CD4-positive, CD25-positive, alpha-beta regulatory T cell (primary cell): ENCODE measurements at regions not wholly inside any gene's neighbourhood (a gene's known extent, or its start where the extent isn't known, plus 50 kb on each side); places are given as distances from the start of the nearest gene placed in this dataset.

ENCODE experiments used
- ATAC-seq, 2 donors: fragments of 150-1000 bp; cut with Tn5 transposase; one replicate each; pipeline ENCODE4 v1.10.0; 2021; ENCODE audit warnings: low read depth in 2 of 2, moderate number of reproducible peaks in 2 of 2, moderate library complexity in 1 of 2
- DNase-seq, 3 donors: peaks; one replicate each; pipeline versions ENCODE4 v3.0.0 to v3.0.0-alpha.2; 2012 to 2022; ENCODE audit warnings: mixed read lengths in 1 of 3
- H3K27ac ChIP-seq: one replicate; pipeline ENCODE4 v1.7.0; 2013; ENCODE audit warnings: mild to moderate bottlenecking, low read length; ENCODE audit not compliant: insufficient read depth, poor library complexity, severe bottlenecking
- H3K27me3 ChIP-seq: one replicate; pipeline ENCODE4 v1.7.0; 2013; ENCODE audit warnings: low read length; ENCODE audit not compliant: control insufficient read depth, insufficient read depth
- H3K36me3 ChIP-seq: one replicate; pipeline ENCODE4 v1.7.0; 2013; ENCODE audit warnings: mild to moderate bottlenecking, low read length, moderate library complexity; ENCODE audit not compliant: control insufficient read depth, insufficient read depth
- H3K4me1 ChIP-seq: 2 replicates; pipeline ENCODE4 v1.7.0; 2013; ENCODE audit warnings: mild to moderate bottlenecking, low read length; ENCODE audit not compliant: insufficient read depth, control insufficient read depth, poor library complexity, severe bottlenecking
- H3K4me3 ChIP-seq: one replicate; pipeline ENCODE4 v1.7.0; 2013; ENCODE audit warnings: low read depth, mild to moderate bottlenecking, low read length, moderate library complexity
- H3K9me3 ChIP-seq, 2 experiments: 1 replicate in 1 of 2; 2 replicates in 1 of 2; pipeline ENCODE4 v1.7.0; 2013; ENCODE audit warnings: low read length in 2 of 2, mild to moderate bottlenecking in 1 of 2, moderate library complexity in 1 of 2; ENCODE audit not compliant: control insufficient read depth in 2 of 2
- H3K27ac Mint-ChIP-seq, 3 donors: one replicate each; pipeline ENCODE4 v1.8.0; 2020 to 2022; ENCODE audit warnings: mild to moderate bottlenecking in 3 of 3, mixed read lengths in 3 of 3, moderate library complexity in 2 of 3
- H3K27me3 Mint-ChIP-seq: one replicate; pipeline ENCODE4 v1.8.0; 2022; ENCODE audit warnings: mild to moderate bottlenecking, mixed read lengths
- H3K36me3 Mint-ChIP-seq: one replicate; pipeline ENCODE4 v1.8.0; 2020; ENCODE audit warnings: mixed read lengths
- H3K4me1 Mint-ChIP-seq, 4 donors: one replicate each; pipeline ENCODE4 v1.8.0; 2020 to 2022; ENCODE audit warnings: mixed read lengths in 4 of 4, mild to moderate bottlenecking in 1 of 4
- H3K4me3 Mint-ChIP-seq, 4 donors: one replicate each; pipeline ENCODE4 v1.8.0; 2020 to 2022; ENCODE audit warnings: mild to moderate bottlenecking in 4 of 4, mixed read lengths in 4 of 4, moderate library complexity in 3 of 4
- H3K9me3 Mint-ChIP-seq, 7 donors: one replicate each; pipeline ENCODE4 v1.8.0; 2020 to 2022; ENCODE audit warnings: mixed read lengths in 7 of 7, mild to moderate bottlenecking in 3 of 7, moderate library complexity in 2 of 7

- Mint-ChIP-seq H3K9me3 (peaks cover 0 to 6% (median 1%) of the 10 kb centered on the region in 7 donors), H3K36me3 (no peaks in the 10 kb centered on the region), H3K4me3 (no peak overlapping the region), H3K27ac (no peak overlapping the region), H3K27me3 (no peaks in the 10 kb centered on the region), H3K4me1 (no peaks in the 10 kb centered on the region)
- no peak overlapping the region for H3K4me3 ChIP-seq
- ATAC-seq (no peak), DNase-seq (no peak)
- no peak overlapping the region for H3K27ac ChIP-seq
- no peaks in the 10 kb centered on the region for H3K36me3 ChIP-seq
- no peaks in the 10 kb centered on the region for H3K4me1 ChIP-seq
- no peaks in the 10 kb centered on the region for H3K27me3 ChIP-seq
- no peaks in the 10 kb centered on the region for H3K9me3 ChIP-seq
Measured at GRCh38 chr2:217026569-217026968, 166.7 kb upstream of the TNP1 start.

GRCh38 chr2:217026161-217026560 lies 166.3 kb upstream of the TNP1 start:
- Mint-ChIP-seq H3K36me3 (no peaks in the 10 kb centered on the region), H3K9me3 (peaks cover 0 to 7% (median 1%) of the 10 kb centered on the region in 7 donors), H3K4me1 (no peaks in the 10 kb centered on the region), H3K4me3 (no peak overlapping the region), H3K27ac (no peak overlapping the region), H3K27me3 (no peaks in the 10 kb centered on the region)
- ATAC-seq (no peak), DNase-seq (no peak)
- H3K27ac ChIP-seq, result no peak overlapping the region
- H3K9me3 ChIP-seq, result no peaks in the 10 kb centered on the region
- no peaks in the 10 kb centered on the region for H3K27me3 ChIP-seq
- H3K36me3 ChIP-seq, result no peaks in the 10 kb centered on the region
- no peaks in the 10 kb centered on the region for H3K4me1 ChIP-seq
- no peak overlapping the region for H3K4me3 ChIP-seq

DNA sequence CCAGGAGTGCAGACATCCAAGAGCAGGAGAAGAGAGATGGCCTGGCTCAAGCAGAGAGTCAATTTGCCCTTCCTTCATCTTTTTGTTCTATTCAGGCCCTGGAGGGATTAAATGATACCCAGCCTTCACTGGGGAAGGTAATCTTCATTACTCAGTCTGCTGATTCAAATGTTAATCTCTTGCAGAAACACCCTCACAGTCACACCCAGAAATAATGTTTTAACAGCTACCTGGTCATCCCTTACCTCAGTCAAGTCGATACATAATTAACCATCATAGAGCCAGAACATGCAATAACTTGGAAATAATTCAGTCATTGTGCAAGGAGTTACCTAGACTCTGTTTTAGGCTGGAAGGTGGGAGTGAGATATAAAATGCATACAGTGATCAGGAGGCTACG lies 163.7 kb upstream of the TNP1 start:
- Mint-ChIP-seq H3K9me3 (peaks cover 0 to 6% (median 2%) of the 10 kb centered on the region in 7 donors), H3K36me3 (no peaks in the 10 kb centered on the region), H3K4me1 (no peaks in the 10 kb centered on the region), H3K27ac (no peak overlapping the region), H3K27me3 (no peaks in the 10 kb centered on the region), H3K4me3 (no peak overlapping the region)
- DNase-seq (no peak), ATAC-seq (no peak)
- Histone ChIP-seq H3K4me3 (no peak overlapping the region), H3K27ac (no peak overlapping the region), H3K36me3 (no peaks in the 10 kb centered on the region), H3K27me3 (no peaks in the 10 kb centered on the region), H3K9me3 (no peaks in the 10 kb centered on the region), H3K4me1 (no peaks in the 10 kb centered on the region)

DNA sequence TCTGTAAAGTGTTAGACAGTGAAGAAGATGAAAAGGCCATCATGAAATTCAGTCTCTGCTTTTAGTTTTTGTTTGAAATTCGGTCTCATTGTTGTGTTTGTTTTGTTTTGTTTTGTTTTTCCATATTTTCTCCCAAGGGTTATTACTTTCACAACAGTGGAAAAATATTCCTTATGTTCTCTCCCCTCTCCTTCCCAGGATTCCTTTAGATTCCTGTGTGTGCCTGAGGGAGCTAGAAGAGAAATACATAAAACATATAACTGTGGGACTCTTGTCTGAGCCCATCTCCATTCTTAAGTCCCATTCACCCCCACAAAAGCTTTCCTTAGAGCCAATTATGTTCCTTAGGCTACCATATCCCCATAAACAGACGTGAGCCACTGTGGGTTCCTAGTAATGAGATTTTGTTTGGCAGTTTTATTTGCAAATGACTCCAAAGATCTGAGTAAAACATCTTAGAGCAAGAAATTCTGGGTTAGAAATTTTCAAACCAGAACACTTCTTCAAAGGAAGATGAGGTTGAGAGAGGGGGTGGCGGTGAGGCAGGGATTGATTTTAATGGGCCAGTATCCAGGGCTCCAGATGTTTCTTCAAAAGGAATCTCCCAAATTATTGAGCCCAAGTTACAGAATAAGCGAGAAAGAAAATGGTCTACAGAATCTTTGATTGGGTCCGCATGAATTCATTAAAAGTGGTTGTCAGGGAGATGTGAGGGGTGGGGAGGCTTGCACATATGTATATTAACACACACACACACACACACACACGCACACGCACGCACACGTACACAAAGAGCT lies 157.8 kb upstream of the TNP1 start:
- H3K27me3 Mint-ChIP-seq, result peaks cover 12% of the 10 kb centered on the region
- no peaks in the 10 kb centered on the region for H3K36me3 Mint-ChIP-seq
- Histone ChIP-seq H3K4me3 (no peak overlapping the region), H3K27me3 (peaks cover 6% of the 10 kb centered on the region), H3K27ac (no peak overlapping the region), H3K36me3 (no peaks in the 10 kb centered on the region), H3K4me1 (no peaks in the 10 kb centered on the region), H3K9me3 (no peaks in the 10 kb centered on the region)
- no peaks in the 10 kb centered on the region for H3K4me1 Mint-ChIP-seq
- H3K9me3 Mint-ChIP-seq, result peaks cover 0 to 5% (median 3%) of the 10 kb centered on the region in 7 donors
- H3K27ac Mint-ChIP-seq, result no peak overlapping the region
- ATAC-seq, result no peak
- DNase-seq, result no peak
- no peak overlapping the region for H3K4me3 Mint-ChIP-seq

- peaks cover 6% of the 10 kb centered on the region for H3K27me3 ChIP-seq
- H3K27me3 Mint-ChIP-seq, result peaks cover 12% of the 10 kb centered on the region
- H3K4me3 Mint-ChIP-seq, result no peak overlapping the region
- H3K36me3 ChIP-seq, result no peaks in the 10 kb centered on the region
- no peaks in the 10 kb centered on the region for H3K36me3 Mint-ChIP-seq
- no peak overlapping the region for H3K27ac Mint-ChIP-seq
- H3K4me1 ChIP-seq, result no peaks in the 10 kb centered on the region
- no peaks in the 10 kb centered on the region for H3K4me1 Mint-ChIP-seq
- peaks cover 0 to 5% (median 3%) of the 10 kb centered on the region in 7 donors for H3K9me3 Mint-ChIP-seq
- H3K9me3 ChIP-seq, result no peaks in the 10 kb centered on the region
- H3K27ac ChIP-seq, result no peak overlapping the region
- ATAC-seq (no peak), DNase-seq (no peak)
- no peak overlapping the region for H3K4me3 ChIP-seq
Measured at GRCh38 chr2:217016796-217017419, 157.0 kb upstream of the TNP1 start.

DNA sequence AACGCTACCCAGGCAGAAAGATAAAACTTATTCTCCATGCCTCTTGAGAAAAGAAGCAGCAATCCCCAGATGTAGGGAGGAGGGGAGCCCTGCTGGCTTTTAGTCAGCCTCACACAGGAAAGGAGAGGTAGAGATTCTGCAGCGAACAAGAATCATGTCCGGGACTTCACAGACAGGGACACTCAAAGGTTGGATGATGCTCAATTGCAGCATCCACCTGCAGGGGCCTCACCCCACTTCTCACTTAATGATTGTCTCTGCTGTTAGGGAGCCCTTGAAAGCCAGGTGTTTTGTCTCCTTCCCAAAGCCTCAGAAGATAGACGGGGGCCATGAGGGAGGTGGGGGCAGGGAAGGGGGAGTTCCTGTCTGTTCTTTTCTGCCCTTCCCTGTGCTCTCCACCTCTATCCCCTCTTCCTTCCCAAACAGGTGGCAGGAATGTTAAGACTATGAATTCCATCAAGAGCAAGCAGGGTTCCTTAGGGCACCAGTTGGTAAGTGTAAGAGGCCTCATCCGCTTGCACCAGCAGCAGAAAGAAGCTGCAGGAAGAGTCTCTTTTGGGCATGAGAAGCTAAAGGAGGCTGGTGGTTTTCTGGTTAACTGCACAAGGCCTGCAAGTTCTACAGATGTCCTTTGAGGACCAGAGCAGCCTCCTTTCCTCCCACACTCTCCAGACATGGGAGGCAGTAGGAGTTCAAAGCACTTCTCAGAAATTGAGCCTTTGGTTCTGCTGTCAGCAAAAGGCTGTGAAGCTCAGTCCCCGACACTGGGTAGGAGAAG lies 154.7 kb upstream of the TNP1 start:
- Histone ChIP-seq H3K27ac (no peak overlapping the region), H3K27me3 (peaks cover 6% of the 10 kb centered on the region), H3K4me3 (no peak overlapping the region), H3K4me1 (no peaks in the 10 kb centered on the region), H3K9me3 (no peaks in the 10 kb centered on the region), H3K36me3 (no peaks in the 10 kb centered on the region)
- Mint-ChIP-seq H3K9me3 (peaks cover 0 to 4% (median 3%) of the 10 kb centered on the region in 7 donors), H3K4me3 (no peak overlapping the region), H3K27me3 (peaks cover 12% of the 10 kb centered on the region), H3K36me3 (no peaks in the 10 kb centered on the region), H3K4me1 (no peaks in the 10 kb centered on the region), H3K27ac (no peak overlapping the region)
- ATAC-seq, result no peak
- DNase-seq, result no peak

GRCh38 chr2:217013926-217014325 lies 154.1 kb upstream of the TNP1 start:
- no peak for ATAC-seq
- H3K27me3 ChIP-seq, result peaks cover 6% of the 10 kb centered on the region
- H3K4me1 ChIP-seq, result no peaks in the 10 kb centered on the region
- DNase-seq, result no peak
- no peak overlapping the region for H3K4me3 ChIP-seq
- H3K27ac ChIP-seq, result no peak overlapping the region
- Mint-ChIP-seq H3K27me3 (peaks cover 12% of the 10 kb centered on the region), H3K36me3 (no peaks in the 10 kb centered on the region), H3K4me1 (no peaks in the 10 kb centered on the region), H3K4me3 (no peak overlapping the region), H3K27ac (no peak overlapping the region), H3K9me3 (peaks cover 0 to 4% (median 2%) of the 10 kb centered on the region in 7 donors)
- H3K36me3 ChIP-seq, result no peaks in the 10 kb centered on the region
- H3K9me3 ChIP-seq, result no peaks in the 10 kb centered on the region
